Adrenal gland (tissue), 9 donors: ENCODE measurements at regions not wholly inside any gene's neighbourhood (a gene's known extent, or its start where the extent isn't known, plus 50 kb on each side); places are given as distances from the start of the nearest gene placed in this dataset.

ENCODE experiments used
- DNase-seq, 7 donors: peaks; one replicate each; pipeline ENCODE4 v3.0.0-alpha.2; 2019 to 2020
- H3K27ac ChIP-seq, 5 donors: fragments of 200-600 bp; sonication (generic) in 4 of 5; 1 replicate in 3 of 5; 2 replicates in 2 of 5; pipeline versions ENCODE4 v1.5.1 to v1.8.0; 2016 to 2020; ENCODE audit warnings: mild to moderate bottlenecking in 1 of 5
- H3K27me3 ChIP-seq: fragments of 200-600 bp; 2 replicates; pipeline ENCODE4 v1.8.0; 2021
- H3K36me3 ChIP-seq, 2 donors: fragments of 200-600 bp; replicated peaks in 1 of 2; 1 replicate in 1 of 2; 2 replicates in 1 of 2; pipeline versions ENCODE4 v1.5.1 to v1.8.0; 2018 to 2022
- H3K4me1 ChIP-seq, 2 donors: fragments of 200-600 bp; replicated peaks in 1 of 2; 1 replicate in 1 of 2; 2 replicates in 1 of 2; pipeline versions ENCODE4 v1.5.1 to v1.8.0; 2018 to 2021
- H3K4me3 ChIP-seq, 4 donors: fragments of 200-600 bp; sonication (generic) in 3 of 4; one replicate each; pipeline ENCODE4 v1.5.1; 2016 to 2018
- H3K9me3 ChIP-seq, 3 donors: fragments of 200-600 bp; sonication (generic) in 1 of 3; replicated peaks in 1 of 3; 1 replicate in 2 of 3; 2 replicates in 1 of 3; pipeline versions ENCODE4 v1.5.1 to v1.8.0; 2016 to 2021
- POLR2A ChIP-seq, 2 donors: fragments of 450-650 bp; IDR thresholded peaks; one replicate each; pipeline ENCODE4 v1.6.1; 2017; ENCODE audit warnings: antibody characterized with exemption in 2 of 2, mild to moderate bottlenecking in 2 of 2, moderate library complexity in 1 of 2
- WGBS, 4 donors: extraction: QIAGEN DNeasy Blood & Tissue Kit in 2 of 4; methylation state at CpG; one replicate each; pipeline versions ENCODE4 v1.1.5 to v1.1.7; 2013 to 2017; 5-methylcytosine and 5-hydroxymethylcytosine counted together
- intact Hi-C, 2 donors: fragments of 100-400 bp; cut with DNase I; formaldehyde crosslinking; loops; one replicate each; pipeline versions ENCODE4 v1.14.1 to v1.15.0; 2022 to 2023
- TF ChIP-seq, protein P1 (sequence below), 6 experiments: fragments of 450-650 bp in 4 of 6; fragments of 200-600 bp in 2 of 6; sonication (generic) in 1 of 6; IDR thresholded peaks; 1 replicate in 5 of 6; 2 replicates in 1 of 6; pipeline versions ENCODE4 v1.5.1 to v1.8.0; 2016 to 2021; ENCODE audit warnings: antibody characterized with exemption in 6 of 6, mild to moderate bottlenecking in 2 of 6, moderate library complexity in 1 of 6
- donor health status: healthy with polysubstance abuse.
- donor health status: Bipolar disorder and iron deficiency.
- donor health status: DM: yes; HTN: yes; CAD: no.
- donor health status: DM: no; HTN: no; CAD: no.
- donor health status: DM: no; HTN: no; CAD: no.

DNA sequence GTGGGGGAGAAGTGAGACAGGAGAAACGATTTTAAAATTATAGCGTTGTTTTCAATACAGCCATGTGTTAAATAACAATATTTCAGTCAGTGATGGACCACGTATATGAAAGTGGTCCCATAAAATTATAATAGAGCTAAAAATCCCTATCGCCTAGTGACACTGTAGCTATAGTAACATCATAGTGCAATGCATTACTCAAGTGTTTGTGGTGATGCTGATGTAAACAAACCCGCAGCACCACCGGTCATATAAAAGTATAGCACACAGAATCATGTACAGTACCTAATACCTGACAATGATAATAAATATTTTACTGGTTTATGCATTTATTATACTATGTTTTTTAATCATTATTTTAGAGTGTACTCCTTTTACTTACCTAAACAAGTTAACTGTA, 407.4 kb upstream of the SEMA6A start:
- DNase-seq: no peak
- 77 to 87% (median 82%) methylated on average over 6 of the region's 6 CpGs for WGBS, 4 donors
- intact Hi-C loops: no loop called here
- TF ChIP-seq, protein P1, sequence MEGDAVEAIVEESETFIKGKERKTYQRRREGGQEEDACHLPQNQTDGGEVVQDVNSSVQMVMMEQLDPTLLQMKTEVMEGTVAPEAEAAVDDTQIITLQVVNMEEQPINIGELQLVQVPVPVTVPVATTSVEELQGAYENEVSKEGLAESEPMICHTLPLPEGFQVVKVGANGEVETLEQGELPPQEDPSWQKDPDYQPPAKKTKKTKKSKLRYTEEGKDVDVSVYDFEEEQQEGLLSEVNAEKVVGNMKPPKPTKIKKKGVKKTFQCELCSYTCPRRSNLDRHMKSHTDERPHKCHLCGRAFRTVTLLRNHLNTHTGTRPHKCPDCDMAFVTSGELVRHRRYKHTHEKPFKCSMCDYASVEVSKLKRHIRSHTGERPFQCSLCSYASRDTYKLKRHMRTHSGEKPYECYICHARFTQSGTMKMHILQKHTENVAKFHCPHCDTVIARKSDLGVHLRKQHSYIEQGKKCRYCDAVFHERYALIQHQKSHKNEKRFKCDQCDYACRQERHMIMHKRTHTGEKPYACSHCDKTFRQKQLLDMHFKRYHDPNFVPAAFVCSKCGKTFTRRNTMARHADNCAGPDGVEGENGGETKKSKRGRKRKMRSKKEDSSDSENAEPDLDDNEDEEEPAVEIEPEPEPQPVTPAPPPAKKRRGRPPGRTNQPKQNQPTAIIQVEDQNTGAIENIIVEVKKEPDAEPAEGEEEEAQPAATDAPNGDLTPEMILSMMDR (IDR thresholded peaks at IDR 0.05): no peak
- TF ChIP-seq POLR2A (IDR thresholded peaks at IDR 0.05): no peak
- H3K27me3 ChIP-seq: no peaks in the 10 kb centered on the region
- H3K4me3 ChIP-seq: no peak overlapping the region
- H3K4me1 ChIP-seq: no peaks in the 10 kb centered on the region
- H3K36me3 ChIP-seq: no peaks in the 10 kb centered on the region
- H3K27ac ChIP-seq: no peak overlapping the region
- H3K9me3 ChIP-seq: no peaks in the 10 kb centered on the region

DNA sequence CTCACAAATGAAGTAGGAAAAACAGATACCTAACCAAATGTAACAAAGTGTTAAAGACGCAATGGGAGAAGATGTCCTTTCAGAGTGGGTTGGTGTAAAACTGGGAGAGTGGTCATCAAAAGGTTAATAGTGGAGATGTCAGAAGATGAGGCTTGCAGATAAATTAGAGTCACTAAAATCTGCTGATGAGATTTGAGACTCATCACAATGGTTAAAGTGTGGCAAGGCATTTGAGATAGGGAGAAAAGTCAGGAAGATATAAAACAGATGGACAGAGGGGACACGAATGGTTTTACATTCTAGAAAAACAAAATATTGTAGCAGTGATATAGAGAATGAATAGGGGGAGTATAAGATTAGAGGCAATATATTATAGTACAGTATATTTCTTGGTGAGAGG, 406.0 kb upstream of the SEMA6A start:
- intact Hi-C loops: no loop called here
- no peak for TF ChIP-seq POLR2A (IDR thresholded peaks at IDR 0.05)
- TF ChIP-seq, protein P1 (IDR thresholded peaks at IDR 0.05): no peak
- no peak for DNase-seq
- H3K4me1 ChIP-seq: no peaks in the 10 kb centered on the region
- 70 to 76% (median 74%) methylated on average over 2 of the region's 2 CpGs for WGBS, 4 donors
- no peaks in the 10 kb centered on the region for H3K36me3 ChIP-seq
- H3K4me3 ChIP-seq: no peak overlapping the region
- H3K27me3 ChIP-seq: no peaks in the 10 kb centered on the region
- H3K27ac ChIP-seq: no peak overlapping the region
- no peaks in the 10 kb centered on the region for H3K9me3 ChIP-seq

DNA sequence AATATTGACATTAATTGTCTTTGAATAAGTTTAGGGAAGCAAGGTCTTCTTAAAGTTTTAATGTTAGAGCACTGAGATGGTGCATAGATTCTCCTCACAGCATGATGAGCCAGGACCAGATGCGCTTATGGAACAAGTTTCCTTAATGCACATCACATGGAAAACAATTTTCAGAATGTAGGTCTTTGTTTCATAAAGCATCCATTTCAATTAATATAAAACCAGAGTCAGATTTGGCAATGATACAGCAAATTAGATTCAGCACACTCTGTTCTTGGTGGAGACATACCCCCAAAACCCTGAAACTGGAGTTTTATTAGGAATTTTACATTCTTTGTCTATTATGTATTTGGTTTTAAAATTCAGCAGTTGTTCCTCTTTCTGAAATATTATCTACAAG, 402.1 kb upstream of the SEMA6A start:
- Histone ChIP-seq H3K4me1 (no peaks in the 10 kb centered on the region), H3K36me3 (no peaks in the 10 kb centered on the region), H3K27me3 (no peaks in the 10 kb centered on the region), H3K27ac (no peak overlapping the region), H3K4me3 (no peak overlapping the region), H3K9me3 (no peaks in the 10 kb centered on the region)
- intact Hi-C loops: no loop called here
- no peak for DNase-seq
- 81 to 93% (median 87%) methylated on average over 1 of the region's 1 CpG for WGBS, 4 donors
- no peak for TF ChIP-seq POLR2A (IDR thresholded peaks at IDR 0.05)
- TF ChIP-seq, protein P1 (IDR thresholded peaks at IDR 0.05): no peak

DNA sequence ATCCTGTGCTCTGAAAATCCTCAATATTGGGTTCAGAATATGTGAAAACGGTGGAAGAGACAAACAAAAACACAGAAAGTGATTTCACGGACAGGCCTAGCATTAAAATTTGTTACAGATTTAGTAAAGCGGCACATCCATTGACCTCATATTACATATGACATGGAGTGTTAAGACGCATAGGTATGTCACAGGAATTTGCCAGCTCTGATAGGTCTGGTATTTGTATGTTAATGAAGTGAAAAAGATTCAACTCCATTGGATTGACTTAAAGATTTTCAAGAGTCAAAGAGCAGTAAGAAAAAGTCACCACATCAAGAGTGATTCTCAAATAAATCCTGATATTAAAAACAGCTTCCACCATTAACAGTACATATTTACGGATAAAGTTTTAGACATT, 396.5 kb upstream of the SEMA6A start:
- no peaks in the 10 kb centered on the region for H3K27me3 ChIP-seq
- no peak for DNase-seq
- intact Hi-C loops: no loop called here
- 87 to 94% (median 90%) methylated on average over 5 of the region's 5 CpGs for WGBS, 4 donors
- H3K27ac ChIP-seq: no peak overlapping the region
- H3K4me1 ChIP-seq: no peaks in the 10 kb centered on the region
- H3K4me3 ChIP-seq: no peak overlapping the region
- H3K36me3 ChIP-seq: no peaks in the 10 kb centered on the region
- TF ChIP-seq, protein P1 (IDR thresholded peaks at IDR 0.05): no peak
- no peak for TF ChIP-seq POLR2A (IDR thresholded peaks at IDR 0.05)
- H3K9me3 ChIP-seq: no peaks in the 10 kb centered on the region
